ENCODE measurements at regions not wholly inside any gene's neighbourhood (a gene's known extent, or its start where the extent isn't known, plus 50 kb on each side); places are given as distances from the start of the nearest gene placed in this dataset.

DNA sequence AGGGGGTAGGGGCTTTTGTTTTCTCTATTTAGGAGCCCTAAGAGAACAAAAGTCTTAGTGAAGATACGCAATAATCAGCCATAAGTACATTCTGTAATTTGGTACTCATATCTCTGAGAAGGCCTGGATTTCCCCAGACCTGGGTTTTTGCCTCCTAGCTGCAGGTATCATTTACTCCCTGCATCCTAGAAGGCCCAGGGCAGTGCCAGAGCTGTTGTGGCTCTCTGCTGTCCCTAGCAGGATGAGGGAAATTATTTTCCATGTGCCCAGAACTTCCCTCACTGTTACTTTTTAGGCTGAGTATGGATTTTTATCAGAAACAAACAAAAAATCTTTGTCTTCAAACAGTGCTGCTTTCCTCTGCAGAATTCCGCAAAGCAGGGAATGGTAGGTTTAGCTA, 192.5 kb upstream of the SYT1 start:
- H3K27me3 ChIP-seq (ENCODE audit: control insufficient read depth, insufficient read depth, low read length): no peaks in the 10 kb centered on the region
- H3K9ac ChIP-seq (ENCODE audit: low read depth, low read length): no peak overlapping the region
- no peak overlapping the region for H3K4me2 ChIP-seq (ENCODE audit: low read length)
- no peaks in the 10 kb centered on the region for H3K36me3 ChIP-seq (ENCODE audit: insufficient read depth, low read length)
- H3K4me1 ChIP-seq (ENCODE audit: control insufficient read depth, insufficient read depth, low read length): no peaks in the 10 kb centered on the region
- H3K4me3 ChIP-seq (ENCODE audit: low read length): no peak overlapping the region
- no peaks in the 10 kb centered on the region for H3K9me3 ChIP-seq (replicated peaks; ENCODE audit: low read length)

DNA sequence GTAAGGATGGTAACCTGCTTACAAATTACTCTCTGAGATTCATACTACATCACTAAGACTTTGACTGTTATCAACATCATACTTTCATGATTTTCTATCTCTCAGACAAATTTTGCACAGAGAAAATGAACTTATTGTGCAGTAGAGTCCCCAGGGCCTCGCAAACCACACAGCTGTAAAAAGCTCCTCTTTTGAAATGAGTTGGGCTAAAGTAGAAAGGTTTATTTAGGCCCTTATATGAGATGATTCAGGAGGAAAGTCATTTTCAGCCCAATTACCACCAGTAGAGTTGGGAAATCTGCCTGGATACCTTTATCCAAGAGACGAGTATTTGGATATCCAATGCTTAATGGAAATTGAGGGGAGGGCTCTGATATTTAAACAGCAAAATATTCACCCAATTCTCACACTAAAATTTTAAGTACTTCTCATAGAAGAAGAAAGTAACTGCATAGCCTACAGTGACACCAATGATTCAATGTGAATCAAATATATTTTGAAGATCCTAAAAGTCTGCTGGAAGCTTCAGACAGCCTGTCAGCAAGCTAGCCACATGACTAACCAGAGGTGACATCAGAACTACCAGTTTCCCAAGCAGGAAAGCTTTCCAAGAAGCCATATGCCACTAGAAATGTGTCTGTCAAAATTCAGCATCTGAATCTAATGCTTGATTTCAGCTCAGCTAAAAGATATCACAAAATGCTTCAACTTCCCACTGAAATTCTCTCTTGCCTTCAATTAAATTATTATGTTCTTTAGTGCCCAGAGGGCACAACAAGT, 190.1 kb upstream of the SYT1 start:
- H3K36me3 ChIP-seq (ENCODE audit: insufficient read depth, low read length): no peaks in the 10 kb centered on the region
- H3K9me3 ChIP-seq (replicated peaks; ENCODE audit: low read length): no peaks in the 10 kb centered on the region
- H3K4me1 ChIP-seq (ENCODE audit: control insufficient read depth, insufficient read depth, low read length): no peaks in the 10 kb centered on the region
- no peak overlapping the region for H3K4me3 ChIP-seq (ENCODE audit: low read length)
- H3K4me2 ChIP-seq (ENCODE audit: low read length): no peak overlapping the region
- H3K27me3 ChIP-seq (ENCODE audit: control insufficient read depth, insufficient read depth, low read length): no peaks in the 10 kb centered on the region
- H3K9ac ChIP-seq (ENCODE audit: low read depth, low read length): no peak overlapping the region

DNA sequence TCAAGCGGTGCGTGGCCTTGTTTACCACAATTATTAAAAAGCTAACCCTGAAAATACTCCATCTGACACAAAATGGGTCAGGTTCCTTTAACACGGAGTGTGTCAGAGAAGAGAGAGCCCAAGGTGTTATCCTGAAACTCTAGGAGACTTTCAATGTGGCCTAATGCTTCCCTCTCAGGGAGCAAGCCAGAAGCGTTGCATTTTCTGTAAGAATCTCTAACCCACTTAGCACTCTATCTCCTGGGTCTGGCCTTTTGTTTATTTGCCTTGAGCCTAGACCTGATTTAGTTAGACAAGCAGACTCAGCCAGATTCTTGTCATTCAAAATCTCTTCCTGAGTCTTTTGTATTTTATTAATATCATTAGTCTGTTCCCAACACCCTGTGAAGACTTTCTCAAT, 184.0 kb upstream of the SYT1 start:
- H3K9ac ChIP-seq (ENCODE audit: low read depth, low read length): no peak overlapping the region
- H3K4me3 ChIP-seq (ENCODE audit: low read length): no peak overlapping the region

DNA sequence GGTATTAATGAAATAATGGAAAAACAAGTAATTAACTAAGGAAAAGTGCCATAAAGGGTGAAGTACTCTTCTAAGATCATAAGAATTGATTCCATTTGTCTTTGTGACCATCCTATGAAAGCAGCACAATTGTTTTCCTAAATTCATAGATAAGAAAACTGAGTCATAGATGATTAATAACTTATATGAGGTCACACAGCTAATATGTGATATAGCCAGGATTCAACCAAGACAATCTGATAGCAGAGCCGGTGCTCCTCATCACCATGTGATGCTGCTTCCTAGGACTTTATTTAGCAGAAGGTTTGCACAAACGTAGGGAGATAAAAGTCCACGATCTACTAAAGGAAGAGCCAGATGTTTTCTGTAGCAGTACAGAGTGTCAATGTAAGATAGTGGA, 181.5 kb upstream of the SYT1 start:
- Histone ChIP-seq H3K9ac (ENCODE audit: low read depth, low read length) (no peak overlapping the region), H3K4me2 (ENCODE audit: low read length) (no peak overlapping the region), H3K27me3 (ENCODE audit: control insufficient read depth, insufficient read depth, low read length) (no peaks in the 10 kb centered on the region), H3K4me3 (ENCODE audit: low read length) (no peak overlapping the region), H3K9me3 (replicated peaks; ENCODE audit: low read length) (no peaks in the 10 kb centered on the region), H3K36me3 (ENCODE audit: insufficient read depth, low read length) (no peaks in the 10 kb centered on the region), H3K4me1 (ENCODE audit: control insufficient read depth, insufficient read depth, low read length) (no peaks in the 10 kb centered on the region)

More for the DNA sequence above, 184.0 kb upstream of the SYT1 start:
- H3K36me3 ChIP-seq (ENCODE audit: insufficient read depth, low read length): no peaks in the 10 kb centered on the region
- no peaks in the 10 kb centered on the region for H3K9me3 ChIP-seq (replicated peaks; ENCODE audit: low read length)
- H3K4me2 ChIP-seq (ENCODE audit: low read length): no peak overlapping the region
- no peaks in the 10 kb centered on the region for H3K27me3 ChIP-seq (ENCODE audit: control insufficient read depth, insufficient read depth, low read length)
- no peaks in the 10 kb centered on the region for H3K4me1 ChIP-seq (ENCODE audit: control insufficient read depth, insufficient read depth, low read length)

DNA sequence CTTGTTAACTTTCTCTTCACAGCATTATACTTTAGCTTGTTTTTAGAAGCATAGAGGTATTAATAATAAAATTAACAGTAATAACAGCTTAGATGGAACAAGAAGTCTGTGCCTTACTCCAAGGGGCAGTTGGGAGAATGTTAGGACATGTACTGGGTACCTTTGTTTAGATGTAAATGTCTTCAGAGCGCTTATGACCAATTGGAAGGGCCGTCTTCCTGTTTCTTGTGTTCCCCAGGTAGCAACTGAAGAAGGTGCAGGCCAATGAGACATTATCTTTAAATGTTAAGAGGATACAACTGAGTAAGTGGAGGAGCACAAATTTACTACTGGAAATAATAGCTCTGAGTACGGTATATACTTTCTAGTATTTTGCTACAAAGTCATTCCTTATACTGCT, 180.9 kb upstream of the SYT1 start:
- no peaks in the 10 kb centered on the region for H3K9me3 ChIP-seq (replicated peaks; ENCODE audit: low read length)
- H3K27me3 ChIP-seq (ENCODE audit: control insufficient read depth, insufficient read depth, low read length): no peaks in the 10 kb centered on the region
- no peak overlapping the region for H3K4me3 ChIP-seq (ENCODE audit: low read length)
- no peak overlapping the region for H3K9ac ChIP-seq (ENCODE audit: low read depth, low read length)
- no peaks in the 10 kb centered on the region for H3K36me3 ChIP-seq (ENCODE audit: insufficient read depth, low read length)
- H3K4me2 ChIP-seq (ENCODE audit: low read length): no peak overlapping the region
- H3K4me1 ChIP-seq (ENCODE audit: control insufficient read depth, insufficient read depth, low read length): no peaks in the 10 kb centered on the region

DNA sequence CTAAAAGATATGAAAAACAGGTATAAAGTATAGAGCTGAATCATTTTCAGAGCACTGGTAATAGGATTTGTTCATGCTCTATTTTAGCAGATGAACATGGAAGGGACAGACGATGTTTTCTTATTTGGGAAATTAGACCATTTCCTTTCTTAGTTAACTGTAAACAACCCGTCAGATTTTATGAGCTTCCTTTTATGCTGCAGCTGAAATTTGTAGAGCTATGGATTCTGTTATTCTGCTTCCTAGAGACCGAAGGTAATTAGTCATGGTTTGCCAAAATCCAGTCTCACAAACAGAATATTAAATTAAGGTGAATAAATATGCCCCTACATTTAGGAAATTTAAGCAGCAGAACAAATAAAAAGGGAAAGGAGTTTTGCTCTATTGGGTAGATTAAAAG, 180.2 kb upstream of the SYT1 start:
- no peak overlapping the region for H3K4me3 ChIP-seq (ENCODE audit: low read length)
- no peak overlapping the region for H3K4me2 ChIP-seq (ENCODE audit: low read length)
- no peaks in the 10 kb centered on the region for H3K36me3 ChIP-seq (ENCODE audit: insufficient read depth, low read length)
- H3K27me3 ChIP-seq (ENCODE audit: control insufficient read depth, insufficient read depth, low read length): no peaks in the 10 kb centered on the region
- H3K9me3 ChIP-seq (replicated peaks; ENCODE audit: low read length): no peaks in the 10 kb centered on the region
- no peaks in the 10 kb centered on the region for H3K4me1 ChIP-seq (ENCODE audit: control insufficient read depth, insufficient read depth, low read length)
- H3K9ac ChIP-seq (ENCODE audit: low read depth, low read length): no peak overlapping the region

DNA sequence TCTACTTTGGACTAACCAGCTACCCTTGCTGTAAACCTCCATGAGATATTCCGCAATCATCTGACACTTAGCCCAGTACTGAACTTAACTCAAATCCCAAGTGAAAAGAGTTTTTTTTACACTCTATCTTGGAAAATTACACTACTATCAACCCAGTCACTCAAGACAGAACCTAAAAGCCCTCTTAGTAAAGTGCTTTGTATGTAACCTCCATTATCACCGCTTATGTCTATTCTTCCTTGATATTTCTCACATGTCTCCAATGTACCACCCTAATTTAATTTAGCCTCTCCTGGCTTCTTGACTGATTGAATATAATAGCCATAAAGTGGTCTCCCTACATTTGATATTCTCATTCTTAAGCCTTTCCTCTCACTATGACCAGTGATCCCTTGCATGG, 168.8 kb upstream of the SYT1 start:
- no peak overlapping the region for H3K9ac ChIP-seq (ENCODE audit: low read depth, low read length)
- no peak overlapping the region for H3K4me3 ChIP-seq (ENCODE audit: low read length)
- H3K4me2 ChIP-seq (ENCODE audit: low read length): no peak overlapping the region
- peaks cover 10% of the 10 kb centered on the region for H3K4me1 ChIP-seq (ENCODE audit: control insufficient read depth, insufficient read depth, low read length)
- H3K9me3 ChIP-seq (replicated peaks; ENCODE audit: low read length): no peaks in the 10 kb centered on the region
- no peaks in the 10 kb centered on the region for H3K27me3 ChIP-seq (ENCODE audit: control insufficient read depth, insufficient read depth, low read length)
- no peaks in the 10 kb centered on the region for H3K36me3 ChIP-seq (ENCODE audit: insufficient read depth, low read length)

DNA sequence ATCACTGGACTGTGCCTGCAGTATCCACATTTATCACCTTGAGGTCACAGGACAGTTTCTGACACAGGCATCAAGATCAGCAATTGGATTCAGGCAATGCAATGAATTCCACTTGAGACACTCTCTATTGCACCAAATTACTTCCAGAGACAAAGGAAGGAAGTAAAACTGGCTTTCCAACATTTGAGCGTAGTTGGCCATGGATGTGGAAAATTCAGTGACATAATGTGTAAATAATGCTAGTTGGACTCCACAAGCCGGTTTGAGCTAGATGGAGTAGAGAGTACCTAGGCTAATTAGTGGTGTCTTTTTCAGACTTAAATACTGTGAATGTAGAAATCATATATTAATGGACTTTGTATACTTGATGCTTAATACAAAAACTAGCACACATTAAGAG, 168.3 kb upstream of the SYT1 start:
- H3K36me3 ChIP-seq (ENCODE audit: insufficient read depth, low read length): no peaks in the 10 kb centered on the region
- no peak overlapping the region for H3K4me3 ChIP-seq (ENCODE audit: low read length)
- no peaks in the 10 kb centered on the region for H3K9me3 ChIP-seq (replicated peaks; ENCODE audit: low read length)
- H3K4me1 ChIP-seq (ENCODE audit: control insufficient read depth, insufficient read depth, low read length): peaks cover 10% of the 10 kb centered on the region
- no peaks in the 10 kb centered on the region for H3K27me3 ChIP-seq (ENCODE audit: control insufficient read depth, insufficient read depth, low read length)
- no peak overlapping the region for H3K9ac ChIP-seq (ENCODE audit: low read depth, low read length)
- H3K4me2 ChIP-seq (ENCODE audit: low read length): no peak overlapping the region

DNA sequence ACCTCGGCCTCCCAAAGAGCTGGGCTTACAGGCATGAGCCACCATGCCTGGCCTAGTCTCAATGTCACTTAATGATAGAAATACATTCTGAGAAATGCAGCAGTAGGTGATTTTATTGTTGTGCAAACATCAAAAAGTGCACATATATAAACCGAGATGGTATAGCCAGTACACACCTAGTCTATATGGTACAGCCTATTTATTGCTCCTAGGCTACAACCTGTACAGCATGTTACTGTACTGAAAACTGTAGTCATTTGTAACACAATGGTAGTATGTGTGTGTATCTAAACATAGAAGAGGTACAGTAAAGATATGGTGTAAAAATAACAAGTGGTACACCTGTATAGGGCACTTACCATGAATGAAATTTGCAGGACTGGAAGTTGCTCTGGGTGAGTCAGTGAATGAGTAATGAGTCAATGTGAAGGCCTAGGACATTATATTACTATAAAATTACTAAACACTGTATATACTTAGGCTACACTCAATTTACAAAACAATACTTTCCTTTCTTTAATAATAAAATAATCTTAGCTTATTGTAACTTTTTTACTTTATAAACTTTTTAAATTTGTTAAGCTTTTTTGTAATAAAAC, 166.7 kb upstream of the SYT1 start:
- Histone ChIP-seq H3K9me3 (replicated peaks; ENCODE audit: low read length) (no peaks in the 10 kb centered on the region), H3K4me2 (ENCODE audit: low read length) (no peak overlapping the region), H3K27me3 (ENCODE audit: control insufficient read depth, insufficient read depth, low read length) (no peaks in the 10 kb centered on the region), H3K4me3 (ENCODE audit: low read length) (no peak overlapping the region), H3K36me3 (ENCODE audit: insufficient read depth, low read length) (no peaks in the 10 kb centered on the region), H3K9ac (ENCODE audit: low read depth, low read length) (no peak overlapping the region), H3K4me1 (ENCODE audit: control insufficient read depth, insufficient read depth, low read length) (peaks cover 10% of the 10 kb centered on the region)

DNA sequence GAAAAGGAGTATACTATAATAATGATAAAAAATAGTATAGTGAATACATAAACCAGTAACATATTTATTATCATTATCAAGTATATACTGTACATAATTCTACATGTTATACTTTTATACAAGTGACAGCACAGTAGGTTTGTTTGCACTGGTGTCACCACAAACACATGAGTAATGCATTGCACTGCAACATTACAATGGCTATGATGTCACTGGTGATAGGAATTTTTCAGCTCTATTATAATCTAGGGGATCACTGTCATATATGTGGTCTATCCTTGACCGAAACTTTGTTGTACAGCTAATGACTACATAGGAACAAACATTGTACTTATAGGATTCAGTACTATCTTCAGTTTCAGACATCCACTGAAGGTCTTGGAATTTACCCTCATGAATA, 165.8 kb upstream of the SYT1 start:
- Histone ChIP-seq H3K4me1 (ENCODE audit: control insufficient read depth, insufficient read depth, low read length) (peaks cover 16% of the 10 kb centered on the region), H3K9me3 (replicated peaks; ENCODE audit: low read length) (no peaks in the 10 kb centered on the region), H3K9ac (ENCODE audit: low read depth, low read length) (no peak overlapping the region), H3K4me2 (ENCODE audit: low read length) (no peak overlapping the region), H3K36me3 (ENCODE audit: insufficient read depth, low read length) (no peaks in the 10 kb centered on the region), H3K27me3 (ENCODE audit: control insufficient read depth, insufficient read depth, low read length) (no peaks in the 10 kb centered on the region), H3K4me3 (ENCODE audit: low read length) (no peak overlapping the region)

DNA sequence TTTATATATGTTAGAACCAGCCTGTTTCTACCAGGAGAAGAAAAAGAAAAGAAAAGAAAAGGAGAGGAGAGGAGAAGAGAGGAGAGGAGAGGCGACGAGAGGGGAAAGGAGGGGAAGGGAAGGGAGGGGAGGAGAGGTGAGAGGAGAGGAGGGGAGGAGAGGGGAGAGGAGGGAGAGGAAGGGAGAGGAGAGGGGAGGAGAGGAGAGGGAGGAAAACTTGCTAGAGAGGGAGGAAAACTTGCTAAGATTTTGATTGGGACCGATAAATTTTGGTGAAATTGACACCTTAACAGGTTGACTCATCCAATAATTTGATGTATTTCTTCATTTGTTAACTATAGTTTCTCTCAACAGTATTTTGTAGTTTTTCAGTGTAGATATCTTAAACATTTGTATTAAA, 164.0 kb upstream of the SYT1 start:
- no peaks in the 10 kb centered on the region for H3K9me3 ChIP-seq (replicated peaks; ENCODE audit: low read length)
- no peaks in the 10 kb centered on the region for H3K36me3 ChIP-seq (ENCODE audit: insufficient read depth, low read length)
- H3K9ac ChIP-seq (ENCODE audit: low read depth, low read length): no peak overlapping the region
- no peak overlapping the region for H3K4me3 ChIP-seq (ENCODE audit: low read length)
- H3K4me1 ChIP-seq (ENCODE audit: control insufficient read depth, insufficient read depth, low read length): peaks cover 29% of the 10 kb centered on the region
- H3K4me2 ChIP-seq (ENCODE audit: low read length): no peak overlapping the region
- H3K27me3 ChIP-seq (ENCODE audit: control insufficient read depth, insufficient read depth, low read length): no peaks in the 10 kb centered on the region

All from skeletal muscle satellite cell (primary cell).